ENCODE measurements at regions not wholly inside any gene's neighbourhood (a gene's known extent, or its start where the extent isn't known, plus 50 kb on each side); places are given as distances from the start of the nearest gene placed in this dataset.

DNA sequence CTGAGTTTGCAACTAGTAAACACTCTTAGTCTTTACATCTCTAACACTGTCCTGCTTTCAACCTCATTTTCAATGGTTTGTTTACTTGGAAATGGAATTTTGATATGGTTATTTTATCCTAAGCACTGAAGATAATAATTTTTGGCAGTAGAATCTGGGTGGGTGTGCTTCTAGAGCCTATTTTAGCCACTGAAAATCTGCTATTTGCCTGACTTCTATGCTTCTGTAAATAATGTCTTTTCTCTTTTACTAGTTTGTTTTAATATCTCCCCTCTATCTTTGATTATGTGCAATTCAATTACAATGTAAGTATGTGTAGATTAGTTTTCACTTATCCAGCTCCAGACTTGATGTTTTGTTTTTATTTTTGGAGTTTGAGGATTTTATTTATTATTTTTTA, 197.5 kb downstream of the TUSC1 start:
- TF ChIP-seq SUZ12 (IDR thresholded peaks at IDR 0.05; ENCODE audit: extremely low read depth, insufficient read depth, insufficient read length) (no peak), ZNF274 (IDR thresholded peaks at IDR 0.05; ENCODE audit: low read depth, low read length) (no peak)
